ENCODE measurements at regions not wholly inside any gene's neighbourhood (a gene's known extent, or its start where the extent isn't known, plus 50 kb on each side); places are given as distances from the start of the nearest gene placed in this dataset.
A peak's percentile ranks its signal among the peaks of the same experiment; 100 is the strongest.

GRCh38 chr14:39593377-39593776 lies 161.1 kb upstream of the FBXO33 start:
- Histone ChIP-seq H3K27ac (ENCODE audit: low read depth) (no peak overlapping the region), H4K20me1 (replicated peaks; ENCODE audit: insufficient read depth) (no peaks in the 10 kb centered on the region), H3K36me3 (ENCODE audit: insufficient read depth) (no peaks in the 10 kb centered on the region), H3K4me1 (ENCODE audit: insufficient read depth) (no peaks in the 10 kb centered on the region), H3K9me2 (ENCODE audit: insufficient read depth) (0 out of 2 replicates have a peak, but pooled peaks cover 11% of the 10 kb centered on the region), H3F3A (replicated peaks; ENCODE audit: low read depth) (no peaks in the 10 kb centered on the region), H3K4me2 (no peak overlapping the region), H3K79me2 (replicated peaks; ENCODE audit: insufficient read depth) (no peaks in the 10 kb centered on the region), H2AFZ (no peak overlapping the region), H3K4me3 (no peak overlapping the region), H3K27me3 (ENCODE audit: insufficient read depth) (no peaks in the 10 kb centered on the region)
- DNase-seq (ENCODE audit: low spot score), result no peak
- peaks cover 2% of the 10 kb centered on the region for H3K27me3 Mint-ChIP-seq (ENCODE audit: insufficient read depth, low read depth, poor library complexity)
- H3K4me1 Mint-ChIP-seq, result peaks cover 14% of the 10 kb centered on the region
- H3K27ac Mint-ChIP-seq, result no peak overlapping the region
- H3K4me3 Mint-ChIP-seq, result no peak overlapping the region
- ATAC-seq, result no peak
- peaks cover 12% of the 10 kb centered on the region for H3K36me3 Mint-ChIP-seq (ENCODE audit: low read depth)
- TF ChIP-seq CTCF (conservative IDR thresholded peaks at IDR 0.05; ENCODE audit: low read depth in 2 of 2) (no peak), JUNB (IDR thresholded peaks at IDR 0.05; ENCODE audit: unreplicated experiment) (no peak), ETS1 (IDR thresholded peaks at IDR 0.05) (no peak), EZH2phosphoT487 (IDR thresholded peaks at IDR 0.05; ENCODE audit: unreplicated experiment) (no peak), STAT1 (IDR thresholded peaks at IDR 0.05; ENCODE audit: unreplicated experiment) (no peak), CREB1 (CRISPR knock-in tag; IDR thresholded peaks at IDR 0.05; ENCODE audit: low read depth) (no peak), ZNF114 (CRISPR knock-in tag; IDR thresholded peaks at IDR 0.05) (no peak), NANOG (IDR thresholded peaks at IDR 0.05; ENCODE audit: borderline replicate concordance) (no peak)
- peaks cover 12% of the 10 kb centered on the region for H3K9me3 Mint-ChIP-seq

- peaks cover 14% of the 10 kb centered on the region for H3K4me1 Mint-ChIP-seq
- H3K27me3 Mint-ChIP-seq (ENCODE audit: insufficient read depth, low read depth, poor library complexity), result peaks cover 2% of the 10 kb centered on the region
- Histone ChIP-seq H2AFZ (no peak overlapping the region), H4K20me1 (replicated peaks; ENCODE audit: insufficient read depth) (no peaks in the 10 kb centered on the region), H3K27me3 (ENCODE audit: insufficient read depth) (no peaks in the 10 kb centered on the region), H3K79me2 (replicated peaks; ENCODE audit: insufficient read depth) (no peaks in the 10 kb centered on the region), H3K4me2 (no peak overlapping the region), H3K9me2 (ENCODE audit: insufficient read depth) (0 out of 2 replicates have a peak, but pooled peaks cover 11% of the 10 kb centered on the region), H3K36me3 (ENCODE audit: insufficient read depth) (no peaks in the 10 kb centered on the region), H3K4me3 (no peak overlapping the region), H3F3A (replicated peaks; ENCODE audit: low read depth) (no peaks in the 10 kb centered on the region), H3K27ac (ENCODE audit: low read depth) (no peak overlapping the region), H3K4me1 (ENCODE audit: insufficient read depth) (no peaks in the 10 kb centered on the region)
- peak overlapping the region; percentile 44; the same call in 1 of the 2 replicates for H3K27ac Mint-ChIP-seq
- peaks cover 12% of the 10 kb centered on the region for H3K36me3 Mint-ChIP-seq (ENCODE audit: low read depth)
- no peak overlapping the region for H3K4me3 Mint-ChIP-seq
- ATAC-seq (no peak; the same call in 2 of the 3 replicates), DNase-seq (ENCODE audit: low spot score) (no peak)
- H3K9me3 Mint-ChIP-seq, result peaks cover 15% of the 10 kb centered on the region
- TF ChIP-seq ZNF114 (CRISPR knock-in tag; IDR thresholded peaks at IDR 0.05) (no peak), EZH2phosphoT487 (IDR thresholded peaks at IDR 0.05; ENCODE audit: unreplicated experiment) (no peak), REST (IDR thresholded peaks at IDR 0.05; ENCODE audit: unreplicated experiment) (no peak), ZNF331 (CRISPR knock-in tag; IDR thresholded peaks at IDR 0.05; ENCODE audit: low read depth) (no peak), POLR2AphosphoS5 (IDR thresholded peaks at IDR 0.05; ENCODE audit: low read depth) (no peak), CTCF (conservative IDR thresholded peaks at IDR 0.05; ENCODE audit: low read depth in 2 of 2) (no peak), EZH2 (IDR thresholded peaks at IDR 0.05; ENCODE audit: low read depth, unreplicated experiment) (no peak), NANOG (IDR thresholded peaks at IDR 0.05; ENCODE audit: borderline replicate concordance) (no peak), STAT1 (IDR thresholded peaks at IDR 0.05; ENCODE audit: unreplicated experiment) (no peak), CREB1 (CRISPR knock-in tag; IDR thresholded peaks at IDR 0.05; ENCODE audit: low read depth) (no peak), JUNB (IDR thresholded peaks at IDR 0.05; ENCODE audit: unreplicated experiment) (no peak), ETS1 (IDR thresholded peaks at IDR 0.05) (no peak)
Observed at GRCh38 chr14:39592116-39592789, 160.0 kb upstream of the FBXO33 start.

Measured in GM23338 (cell line).